Peyer's patch (tissue), 4 donors: ENCODE measurements at regions not wholly inside any gene's neighbourhood (a gene's known extent, or its start where the extent isn't known, plus 50 kb on each side); places are given as distances from the start of the nearest gene placed in this dataset.

Experiments
- DNase-seq, 3 donors: peaks; one replicate each; pipeline ENCODE4 v3.0.0-alpha.2; 2017 to 2019
- H3K27ac ChIP-seq, 4 donors: fragments of 200-600 bp; sonication (generic); one replicate each; pipeline ENCODE4 v1.5.1; 2016 to 2019
- H3K27me3 ChIP-seq, 2 donors: fragments of 200-600 bp; sonication (generic); one replicate each; pipeline ENCODE4 v1.5.1; 2019
- H3K36me3 ChIP-seq, 3 donors: fragments of 200-600 bp; sonication (generic); one replicate each; pipeline ENCODE4 v1.5.1; 2016 to 2019
- H3K4me1 ChIP-seq, 4 donors: fragments of 200-600 bp; sonication (generic); one replicate each; pipeline ENCODE4 v1.5.1; 2016 to 2019
- H3K4me3 ChIP-seq, 4 donors: fragments of 200-600 bp; sonication (generic); 1 replicate in 3 of 4; 2 replicates in 1 of 4; pipeline ENCODE4 v1.5.1; 2016 to 2019; ENCODE audit warnings: mild to moderate bottlenecking in 1 of 4
- H3K9me3 ChIP-seq, 4 donors: fragments of 200-600 bp; sonication (generic); one replicate each; pipeline ENCODE4 v1.5.1; 2016 to 2019; ENCODE audit warnings: mild to moderate bottlenecking in 1 of 4
- CTCF ChIP-seq, 6 experiments: fragments of 450-650 bp in 4 of 6; fragments of 200-600 bp in 2 of 6; sonication (generic) in 1 of 6; IDR thresholded peaks; one replicate each; pipeline ENCODE4 v1.5.1; 2017 to 2019; ENCODE audit warnings: antibody characterized with exemption in 6 of 6, mild to moderate bottlenecking in 3 of 6, moderate library complexity in 1 of 6
- POLR2A ChIP-seq, 2 donors: fragments of 450-650 bp; IDR thresholded peaks; one replicate each; pipeline ENCODE4 v1.5.1; 2017; ENCODE audit warnings: antibody characterized with exemption in 2 of 2, mild to moderate bottlenecking in 2 of 2, moderate library complexity in 2 of 2

GRCh38 chr5:135188233-135188914 is 154.3 kb upstream of the PITX1 start:
- TF ChIP-seq CTCF (IDR thresholded peaks at IDR 0.05) = no peak
- no peak for TF ChIP-seq POLR2A (IDR thresholded peaks at IDR 0.05)
- Histone ChIP-seq H3K27ac (no peak overlapping the region), H3K9me3 (no peaks in the 10 kb centered on the region), H3K4me3 (no peak overlapping the region), H3K4me1 (peaks cover 0 to 11% (median 7%) of the 10 kb centered on the region in 4 donors), H3K36me3 (no peaks in the 10 kb centered on the region), H3K27me3 (no peaks in the 10 kb centered on the region)
- no peak for DNase-seq

- DNase-seq = no peak
Observed at GRCh38 chr5:135186662-135187522, 152.9 kb upstream of the PITX1 start.

GRCh38 chr5:135185481-135186065 is 151.5 kb upstream of the PITX1 start:
- TF ChIP-seq POLR2A (IDR thresholded peaks at IDR 0.05) (no peak), CTCF (IDR thresholded peaks at IDR 0.05) (no peak)
- H3K9me3 ChIP-seq = no peaks in the 10 kb centered on the region
- no peaks in the 10 kb centered on the region for H3K4me1 ChIP-seq
- H3K27ac ChIP-seq = no peak overlapping the region
- no peaks in the 10 kb centered on the region for H3K36me3 ChIP-seq
- no peaks in the 10 kb centered on the region for H3K27me3 ChIP-seq
- no peak for DNase-seq
- no peak overlapping the region for H3K4me3 ChIP-seq

More at GRCh38 chr5:135186662-135187522, 152.9 kb upstream of the PITX1 start:
- H3K36me3 ChIP-seq = no peaks in the 10 kb centered on the region
- peaks cover 0 to 11% (median 7%) of the 10 kb centered on the region in 4 donors for H3K4me1 ChIP-seq
- no peaks in the 10 kb centered on the region for H3K9me3 ChIP-seq
- no peak overlapping the region for H3K27ac ChIP-seq
- peak in 1 of 6 experiments; percentile 14 for TF ChIP-seq CTCF (IDR thresholded peaks at IDR 0.05)
- no peak for TF ChIP-seq POLR2A (IDR thresholded peaks at IDR 0.05)
- no peak overlapping the region for H3K4me3 ChIP-seq
- no peaks in the 10 kb centered on the region for H3K27me3 ChIP-seq

- H3K4me1 ChIP-seq = no peaks in the 10 kb centered on the region
- no peak for TF ChIP-seq CTCF (IDR thresholded peaks at IDR 0.05)
- no peak for TF ChIP-seq POLR2A (IDR thresholded peaks at IDR 0.05)
- no peak overlapping the region for H3K27ac ChIP-seq
- no peak overlapping the region for H3K4me3 ChIP-seq
- H3K27me3 ChIP-seq = no peaks in the 10 kb centered on the region
- no peaks in the 10 kb centered on the region for H3K36me3 ChIP-seq
- H3K9me3 ChIP-seq = peaks cover 0 to 3% (median 0%) of the 10 kb centered on the region in 4 donors
- no peak for DNase-seq
Observed at GRCh38 chr5:135184646-135185045, 150.6 kb upstream of the PITX1 start.

- H3K27me3 ChIP-seq = no peaks in the 10 kb centered on the region
- no peaks in the 10 kb centered on the region for H3K36me3 ChIP-seq
- no peak for TF ChIP-seq POLR2A (IDR thresholded peaks at IDR 0.05)
- TF ChIP-seq CTCF (IDR thresholded peaks at IDR 0.05) = no peak
- H3K27ac ChIP-seq = no peak overlapping the region
- DNase-seq = no peak
- H3K9me3 ChIP-seq = peaks cover 0 to 3% (median 0%) of the 10 kb centered on the region in 4 donors
- H3K4me1 ChIP-seq = no peaks in the 10 kb centered on the region
- no peak overlapping the region for H3K4me3 ChIP-seq
Observed at GRCh38 chr5:135183464-135183863, 149.4 kb upstream of the PITX1 start.
